CD14-positive monocyte (primary cell): ENCODE measurements at regions not wholly inside any gene's neighbourhood (a gene's known extent, or its start where the extent isn't known, plus 50 kb on each side); places are given as distances from the start of the nearest gene placed in this dataset.

Experiments used
- DNase-seq, 3 donors: peaks; one replicate each; pipeline ENCODE4 v3.0.0-alpha.2; 2011 to 2022
- H2AFZ ChIP-seq: 2 replicates; pipeline ENCODE4 v1.6.0; 2012; ENCODE audit warnings: mild to moderate bottlenecking, low read depth, low read length, inconsistent platforms; ENCODE audit not compliant: insufficient read depth, poor library complexity, severe bottlenecking
- H3K27ac ChIP-seq, 2 donors: 1 replicate in 1 of 2; 2 replicates in 1 of 2; pipeline ENCODE4 v1.5.1; 2012 to 2013; ENCODE audit warnings: low read length in 2 of 2, control low read depth in 1 of 2, inconsistent platforms in 1 of 2, low read depth in 1 of 2, mild to moderate bottlenecking in 1 of 2
- H3K27me3 ChIP-seq, 2 donors: one replicate each; pipeline versions ENCODE4 v1.6.0 to v1.6.1; 2011 to 2013; ENCODE audit warnings: low read length in 2 of 2; ENCODE audit not compliant: control insufficient read depth in 2 of 2, insufficient read depth in 2 of 2
- H3K36me3 ChIP-seq, 2 donors: replicated peaks in 1 of 2; 1 replicate in 1 of 2; 2 replicates in 1 of 2; pipeline versions ENCODE4 v1.5.1 to v1.6.1; 2012 to 2013; ENCODE audit warnings: low read length in 2 of 2, control low read depth in 1 of 2, inconsistent platforms in 1 of 2, mild to moderate bottlenecking in 1 of 2; ENCODE audit not compliant: insufficient read depth in 2 of 2, control insufficient read depth in 1 of 2
- H3K4me1 ChIP-seq, 2 donors: 1 replicate in 1 of 2; 2 replicates in 1 of 2; pipeline versions ENCODE4 v1.5.1 to v1.6.1; 2012 to 2013; ENCODE audit warnings: low read length in 2 of 2, control low read depth in 1 of 2, inconsistent platforms in 1 of 2, mild to moderate bottlenecking in 1 of 2, moderate library complexity in 1 of 2; ENCODE audit not compliant: insufficient read depth in 2 of 2, control insufficient read depth in 1 of 2
- H3K4me2 ChIP-seq: replicated peaks from 2 replicates; pipeline ENCODE3; 2012; ENCODE audit warnings: low read length, moderate library complexity, mild to moderate bottlenecking; ENCODE audit not compliant: poor library complexity, severe bottlenecking; ENCODE audit errors: extremely low read depth
- H3K4me3 ChIP-seq, 3 experiments: fragments of 200-600 bp in 1 of 3; sonication (generic) in 1 of 3; replicated peaks in 1 of 3; 1 replicate in 2 of 3; 2 replicates in 1 of 3; pipeline ENCODE4 v1.5.1; 2011 to 2013; ENCODE audit warnings: low read length in 3 of 3, mild to moderate bottlenecking in 3 of 3, control low read depth in 2 of 3, low read depth in 2 of 3, inconsistent platforms in 1 of 3, moderate library complexity in 1 of 3
- H3K79me2 ChIP-seq: 2 replicates; pipeline ENCODE4 v1.6.0; 2012; ENCODE audit warnings: mild to moderate bottlenecking, control low read depth, inconsistent platforms, low read length, moderate library complexity; ENCODE audit not compliant: insufficient read depth
- H3K9ac ChIP-seq: 2 replicates; pipeline ENCODE4 v1.6.0; 2017; ENCODE audit warnings: low read length, mild to moderate bottlenecking; ENCODE audit not compliant: insufficient read depth, poor library complexity, severe bottlenecking
- H3K9me3 ChIP-seq, 2 donors: replicated peaks in 1 of 2; 1 replicate in 1 of 2; 2 replicates in 1 of 2; pipeline versions ENCODE4 v1.5.1 to v1.6.1; 2012 to 2013; ENCODE audit warnings: low read length in 2 of 2, control low read depth in 1 of 2; ENCODE audit not compliant: control insufficient read depth in 1 of 2, insufficient read depth in 1 of 2
- H4K20me1 ChIP-seq: 2 replicates; pipeline ENCODE4 v1.6.0; 2012; ENCODE audit warnings: mild to moderate bottlenecking, low read length, control low read depth, moderate library complexity; ENCODE audit not compliant: insufficient read depth
- H3K27ac Mint-ChIP-seq, 7 donors: one replicate each; pipeline ENCODE4 v1.8.0; 2020; ENCODE audit warnings: mild to moderate bottlenecking in 7 of 7, mixed read lengths in 7 of 7, moderate library complexity in 6 of 7, inconsistent platforms in 2 of 7
- H3K27me3 Mint-ChIP-seq, 3 donors: one replicate each; pipeline ENCODE4 v1.8.0; 2021 to 2022; ENCODE audit warnings: low read depth in 3 of 3, mild to moderate bottlenecking in 3 of 3, mixed read lengths in 3 of 3, moderate library complexity in 3 of 3, inconsistent platforms in 1 of 3
- H3K36me3 Mint-ChIP-seq, 2 donors: one replicate each; pipeline ENCODE4 v1.8.0; 2020; ENCODE audit warnings: mixed read lengths in 2 of 2, inconsistent platforms in 1 of 2, mild to moderate bottlenecking in 1 of 2
- H3K4me1 Mint-ChIP-seq: one replicate; pipeline ENCODE4 v1.8.0; 2020; ENCODE audit warnings: mild to moderate bottlenecking, mixed read lengths
- H3K4me3 Mint-ChIP-seq, 2 donors: one replicate each; pipeline ENCODE4 v1.8.0; 2020; ENCODE audit warnings: mild to moderate bottlenecking in 2 of 2, mixed read lengths in 2 of 2, moderate library complexity in 1 of 2
- H3K9me3 Mint-ChIP-seq, 7 donors: one replicate each; pipeline ENCODE4 v1.8.0; 2020 to 2022; ENCODE audit warnings: mixed read lengths in 7 of 7, mild to moderate bottlenecking in 6 of 7, moderate library complexity in 6 of 7, inconsistent platforms in 2 of 7
- CTCF ChIP-seq: fragments of 200-600 bp; IDR thresholded peaks from one replicate; pipeline ENCODE4 v1.8.0; 2022; ENCODE audit warnings: antibody characterized with exemption, mild to moderate bottlenecking
- WGBS: methylation state at CpG from one replicate; pipeline ENCODE4 v1.1.5; 2013; ENCODE audit warnings: missing lambda C conversion rate; ENCODE audit not compliant: insufficient coverage; 5-methylcytosine and 5-hydroxymethylcytosine counted together
- intact Hi-C, 2 donors: fragments of 100-400 bp; cut with micrococcal nuclease; formaldehyde crosslinking; loops; one replicate each; pipeline versions ENCODE4 v1.15.0 to v1.15.1; 2023

- no peak overlapping the region for H3K9ac ChIP-seq
- H3K36me3 ChIP-seq = no peaks in the 10 kb centered on the region
- Mint-ChIP-seq H3K9me3 (no peaks in the 10 kb centered on the region), H3K27ac (no peak overlapping the region), H3K4me3 (no peak overlapping the region), H3K27me3 (peaks cover 0 to 5% (median 0%) of the 10 kb centered on the region in 3 donors), H3K36me3 (peaks cover 7 to 10% of the 10 kb centered on the region in 2 donors), H3K4me1 (peaks cover 33% of the 10 kb centered on the region)
- DNase-seq = no peak
- H3K27me3 ChIP-seq = no peaks in the 10 kb centered on the region
- no peak overlapping the region for H2AFZ ChIP-seq
- no peaks in the 10 kb centered on the region for H4K20me1 ChIP-seq
- no peaks in the 10 kb centered on the region for H3K79me2 ChIP-seq
- intact Hi-C loops = no loop called here
- TF ChIP-seq CTCF = no peak
- H3K4me3 ChIP-seq = no peak overlapping the region
- H3K4me1 ChIP-seq = peaks cover 8 to 23% of the 10 kb centered on the region in 2 donors
- 100% methylated on average over 6 of the region's 6 CpGs for WGBS
- no peak overlapping the region for H3K4me2 ChIP-seq
- H3K27ac ChIP-seq = no peak overlapping the region
- no peaks in the 10 kb centered on the region for H3K9me3 ChIP-seq
These were observed 107.2 kb upstream of the EDEM3 start for GRCh38 chr1:184861755-184862336.

- DNase-seq = no peak
- H2AFZ ChIP-seq = no peak overlapping the region
- H3K4me1 ChIP-seq = peaks cover 4 to 16% of the 10 kb centered on the region in 2 donors
- no peaks in the 10 kb centered on the region for H3K9me3 ChIP-seq
- WGBS = no CpG with 5 or more reads among the region's 2 CpGs
- intact Hi-C loops = no loop called here
- no peak for TF ChIP-seq CTCF
- no peaks in the 10 kb centered on the region for H3K79me2 ChIP-seq
- H3K36me3 ChIP-seq = no peaks in the 10 kb centered on the region
- H4K20me1 ChIP-seq = no peaks in the 10 kb centered on the region
- Mint-ChIP-seq H3K4me3 (no peak overlapping the region), H3K4me1 (peaks cover 30% of the 10 kb centered on the region), H3K9me3 (no peaks in the 10 kb centered on the region), H3K27ac (peak overlapping the region in 1 of 7 donors; percentile 30), H3K27me3 (peaks cover 0 to 5% (median 0%) of the 10 kb centered on the region in 3 donors), H3K36me3 (peaks cover 7 to 10% of the 10 kb centered on the region in 2 donors)
- no peak overlapping the region for H3K27ac ChIP-seq
- H3K4me2 ChIP-seq = no peak overlapping the region
- no peaks in the 10 kb centered on the region for H3K27me3 ChIP-seq
- H3K4me3 ChIP-seq = no peak overlapping the region
- no peak overlapping the region for H3K9ac ChIP-seq
These were observed 106.5 kb upstream of the EDEM3 start for GRCh38 chr1:184860985-184861754.
